Activated CD4-positive, alpha-beta T cell treated with anti-CD3 and anti-CD28 coated beads, Interleukin-2, amount 50 U/mL, for 1 hour (primary cell): ENCODE measurements at regions not wholly inside any gene's neighbourhood (a gene's known extent, or its start where the extent isn't known, plus 50 kb on each side); places are given as distances from the start of the nearest gene placed in this dataset.

Experiments used
- DNase-seq: peaks from one replicate; pipeline ENCODE4 v3.0.0-alpha.2; 2020

DNA sequence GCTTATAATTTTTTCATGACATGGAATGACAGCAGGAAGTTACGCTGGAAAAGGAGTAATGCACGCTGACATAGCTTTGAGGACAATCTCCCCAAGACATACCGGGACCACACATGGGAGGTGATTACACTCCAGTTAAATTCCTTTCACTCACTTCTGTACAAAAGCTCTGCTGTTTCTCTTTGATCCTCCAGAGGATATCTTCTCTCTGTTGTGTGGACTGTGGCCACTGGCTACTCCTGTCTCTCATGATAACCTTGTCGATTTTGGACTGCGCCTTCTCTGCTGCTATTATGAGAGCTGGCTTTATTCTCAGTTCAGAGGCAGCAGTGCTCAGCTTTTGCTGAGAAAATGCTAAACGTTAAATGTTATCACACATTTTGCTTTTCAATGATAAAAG lies 464.6 kb downstream of the FGF9 start:
- no peak for DNase-seq

DNA sequence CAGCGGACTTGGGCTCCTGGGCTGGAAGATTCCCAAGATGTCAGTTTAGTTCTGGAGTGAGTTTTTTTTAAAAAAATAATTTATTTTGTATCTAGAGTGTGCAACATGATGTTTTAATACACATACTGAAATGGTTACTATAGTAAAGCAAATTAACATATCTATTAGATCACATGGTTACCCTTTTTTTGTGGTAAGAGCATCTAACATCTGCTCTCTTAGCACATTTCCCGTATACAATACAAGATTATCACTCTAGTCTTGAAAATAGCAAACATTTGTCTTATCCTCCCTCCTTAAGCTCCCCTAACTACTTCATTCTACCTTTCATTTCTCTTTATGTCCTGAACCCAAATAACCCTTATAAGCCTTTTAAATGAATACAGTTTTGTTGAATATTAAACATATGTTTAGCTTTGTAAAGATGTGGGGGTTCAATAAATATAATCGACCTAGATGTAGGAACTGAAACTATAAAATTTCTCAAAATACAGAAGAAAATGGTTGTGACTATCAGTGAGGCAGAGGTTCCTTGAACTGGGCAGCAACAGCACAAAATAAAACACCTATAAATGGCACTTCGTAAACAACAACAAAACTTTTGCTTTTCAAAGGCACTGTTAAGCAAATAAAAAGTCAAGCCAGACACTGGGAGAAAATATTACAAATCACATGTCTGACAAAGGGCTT lies 466.6 kb downstream of the FGF9 start:
- DNase-seq: no peak

DNA sequence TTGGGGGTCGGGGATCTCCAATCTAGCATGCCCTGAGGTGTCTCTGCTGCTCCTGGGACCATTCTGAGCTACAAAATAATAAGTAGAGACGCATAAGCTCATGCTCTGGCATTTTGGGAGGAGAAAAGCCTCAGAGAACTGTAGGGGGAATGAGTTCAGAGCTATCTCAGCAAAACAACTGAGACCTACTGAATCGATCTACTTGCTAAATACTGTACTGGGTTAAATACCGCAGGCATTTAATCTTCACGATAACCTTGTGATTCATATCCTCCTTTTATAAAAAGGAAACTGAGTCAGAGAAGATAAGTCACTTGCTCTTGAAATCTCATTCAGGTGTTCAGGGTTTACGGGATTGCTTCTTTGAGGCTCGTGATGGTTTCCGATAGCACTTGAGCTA lies 468.1 kb downstream of the FGF9 start:
- no peak for DNase-seq

DNA sequence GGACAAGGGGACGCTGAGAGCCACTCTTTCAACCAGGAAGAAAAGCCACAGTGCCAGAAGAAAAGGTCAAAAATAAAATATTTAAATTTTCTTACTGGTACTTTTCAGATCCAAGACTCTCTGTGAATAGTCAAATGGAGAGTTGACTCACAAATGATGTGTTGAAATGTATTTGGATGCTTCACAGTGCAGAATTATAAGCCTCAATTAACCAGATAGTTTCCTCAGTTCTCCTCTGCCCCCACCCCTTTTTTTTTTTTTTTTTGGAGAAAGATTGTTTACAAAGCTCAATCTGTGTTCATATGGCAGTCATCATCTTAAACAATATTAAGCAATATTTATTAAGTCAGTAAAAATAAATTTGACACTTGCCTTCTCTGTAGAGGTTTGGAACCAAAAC lies 470.8 kb downstream of the FGF9 start:
- no peak for DNase-seq

DNA sequence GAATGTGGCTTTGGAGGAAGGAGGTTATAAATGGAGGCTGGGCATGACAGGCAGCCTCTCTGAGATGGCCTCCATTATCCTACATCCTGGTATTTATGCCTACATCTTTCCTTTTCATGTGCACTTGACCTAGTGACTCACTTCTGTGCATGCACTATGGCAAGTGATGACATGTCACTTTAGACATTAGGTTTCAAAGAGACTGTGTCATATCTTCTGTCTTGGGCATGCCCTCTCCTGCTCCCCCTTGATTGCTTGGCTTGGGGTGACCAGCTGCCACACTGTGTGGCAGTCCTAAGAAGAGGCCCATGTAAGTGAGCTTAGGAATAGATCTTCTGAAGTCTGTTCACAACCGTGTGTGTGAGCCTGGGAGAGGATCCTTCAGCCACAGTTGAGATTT lies 472.8 kb downstream of the FGF9 start:
- no peak for DNase-seq

DNA sequence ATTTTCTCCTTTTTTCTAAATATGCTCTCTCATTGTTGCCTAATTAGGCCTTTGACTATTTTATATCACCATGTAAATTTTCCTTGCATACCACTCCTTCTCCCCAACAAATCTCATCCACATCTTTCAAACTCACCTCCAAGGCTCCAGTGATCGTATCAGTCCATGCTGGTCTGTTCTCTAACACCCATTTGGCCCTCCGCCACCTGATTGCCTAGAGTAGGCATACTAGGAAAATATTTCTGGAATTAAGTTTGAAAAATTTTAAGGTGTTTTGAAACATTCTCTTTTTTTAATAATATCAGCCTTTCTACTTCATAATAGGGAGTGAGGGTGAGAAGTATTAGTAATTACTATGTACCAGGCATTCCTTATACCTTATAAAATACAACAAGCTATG lies 473.9 kb downstream of the FGF9 start:
- DNase-seq: no peak

DNA sequence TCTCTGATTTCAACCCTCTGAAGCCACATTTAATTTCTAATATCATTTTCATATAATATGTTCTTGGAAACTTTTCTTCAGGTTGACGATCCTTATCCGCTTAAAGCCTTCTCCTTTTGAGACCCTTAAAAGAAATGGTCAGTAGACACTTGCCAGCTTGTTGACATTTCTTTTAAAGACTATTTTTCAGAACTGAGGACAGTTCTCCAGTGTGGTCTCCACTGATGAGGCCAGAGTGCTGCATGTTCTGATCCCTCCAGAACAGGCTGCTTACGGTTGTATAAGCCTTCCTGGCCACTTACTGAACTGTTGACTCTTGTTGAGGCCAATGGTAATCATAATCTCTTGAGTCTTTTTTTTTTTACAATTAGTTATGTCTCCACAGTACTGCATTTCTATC lies 477.3 kb downstream of the FGF9 start:
- DNase-seq: no peak

DNA sequence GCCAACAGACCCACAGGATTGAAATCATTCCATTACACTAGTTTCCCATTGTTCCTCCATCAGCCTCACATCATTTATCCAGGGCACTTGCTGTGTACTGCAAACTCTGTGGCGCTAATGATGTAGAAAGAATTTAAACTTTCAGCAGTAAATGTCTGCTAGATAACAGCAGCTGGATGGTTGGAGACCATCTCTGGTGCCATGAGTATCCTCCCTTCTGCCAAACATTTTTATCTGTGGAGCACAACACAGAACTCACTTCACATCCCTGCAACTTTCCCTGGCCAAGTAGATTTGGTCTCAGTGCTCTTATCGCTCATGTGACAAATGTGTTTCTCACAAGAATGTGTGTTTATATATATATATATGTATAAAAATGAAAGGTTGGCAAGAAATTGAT lies 481.9 kb downstream of the FGF9 start:
- no peak for DNase-seq

DNA sequence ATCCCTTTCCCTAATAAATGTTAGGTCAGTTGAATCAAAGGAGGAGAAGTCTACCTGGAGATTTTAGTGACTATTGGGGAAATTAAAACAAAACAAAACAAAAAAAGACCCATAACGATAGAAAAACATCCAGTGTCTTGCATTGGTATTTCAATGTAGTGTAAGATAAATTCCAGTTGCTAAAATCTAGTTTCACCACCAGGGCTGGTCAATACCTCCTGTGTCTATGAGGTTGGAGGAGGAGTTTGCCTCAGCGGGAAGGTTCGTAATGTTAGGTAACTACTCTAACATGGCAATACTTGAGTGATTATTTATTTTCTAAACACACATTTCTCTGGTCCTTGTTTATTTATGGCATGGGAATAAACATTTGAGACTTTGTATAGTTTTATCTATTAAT lies 483.2 kb downstream of the FGF9 start:
- no peak for DNase-seq

DNA sequence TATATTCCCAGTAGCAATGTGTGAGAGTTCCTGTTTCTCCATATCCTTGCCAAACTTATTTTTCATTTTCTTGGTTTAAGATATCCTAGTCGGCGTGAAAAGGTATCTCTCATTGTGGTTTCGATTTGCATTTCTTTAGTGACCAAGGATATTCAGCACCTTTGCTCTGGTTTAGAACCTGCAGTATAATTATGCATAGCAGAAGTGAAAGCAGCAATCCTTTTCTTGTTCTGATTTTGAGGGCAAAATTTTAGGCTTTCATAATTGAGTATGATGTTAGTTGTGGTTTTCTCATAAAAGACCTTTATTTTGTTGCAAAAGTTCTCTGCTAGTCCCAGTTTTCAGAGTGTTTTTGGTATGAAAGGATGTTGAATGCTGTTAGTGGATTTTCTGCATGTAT lies 491.0 kb downstream of the FGF9 start:
- DNase-seq: no peak

DNA sequence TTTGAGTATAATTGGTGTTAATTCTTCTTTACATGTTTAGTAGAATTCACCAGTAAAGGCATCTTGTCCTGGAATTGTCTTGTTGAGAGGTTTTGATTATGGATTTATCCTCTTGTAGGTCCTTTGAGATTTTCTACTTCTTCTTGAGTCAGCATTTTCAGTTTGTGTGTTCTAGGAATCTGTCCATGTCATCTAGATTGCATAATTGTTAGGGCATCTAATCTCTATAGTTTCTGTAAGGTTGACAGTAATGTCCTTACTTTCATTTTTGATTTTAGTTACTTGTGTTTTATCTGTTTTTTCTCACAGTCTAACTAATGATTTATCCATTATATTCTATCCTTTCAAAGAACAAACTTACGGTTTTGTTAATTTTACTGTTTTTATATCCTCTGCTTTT lies 492.0 kb downstream of the FGF9 start:
- no peak for DNase-seq

DNA sequence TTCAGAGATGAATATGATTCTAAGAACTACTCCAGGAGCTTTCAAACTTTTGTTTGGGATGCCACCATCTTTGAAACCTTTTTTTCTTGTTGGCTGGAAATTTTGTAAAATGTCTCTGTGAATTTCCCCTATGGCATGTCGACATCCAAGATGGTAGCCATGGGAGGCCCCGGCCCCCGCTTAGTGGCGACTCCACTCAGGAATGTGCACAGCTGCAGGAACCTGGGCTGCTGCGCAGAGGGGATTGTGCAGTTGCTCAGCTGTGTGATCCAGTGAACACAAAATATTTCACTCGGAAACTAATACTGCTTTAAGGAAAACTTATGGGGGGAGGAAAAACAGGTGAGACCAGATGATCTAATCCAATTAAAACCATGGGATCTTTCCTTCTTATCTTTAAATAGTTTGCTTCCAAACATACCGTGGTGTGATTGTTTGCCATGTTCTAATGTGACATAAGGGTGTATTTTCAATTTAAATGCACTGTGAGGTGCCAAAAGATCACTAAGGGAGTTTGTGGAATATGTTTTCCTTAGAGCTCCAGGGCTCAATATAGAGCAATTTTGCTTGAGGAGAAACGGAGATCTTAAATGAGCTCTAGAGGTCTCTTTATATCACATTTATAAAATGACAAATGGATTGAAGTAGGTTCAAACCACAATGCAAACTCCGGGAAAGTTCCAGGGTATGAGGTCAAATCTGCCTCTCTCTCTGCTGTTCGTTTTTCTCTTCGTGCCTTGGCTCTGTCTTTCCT lies 497.7 kb downstream of the FGF9 start:
- DNase-seq: no peak

DNA sequence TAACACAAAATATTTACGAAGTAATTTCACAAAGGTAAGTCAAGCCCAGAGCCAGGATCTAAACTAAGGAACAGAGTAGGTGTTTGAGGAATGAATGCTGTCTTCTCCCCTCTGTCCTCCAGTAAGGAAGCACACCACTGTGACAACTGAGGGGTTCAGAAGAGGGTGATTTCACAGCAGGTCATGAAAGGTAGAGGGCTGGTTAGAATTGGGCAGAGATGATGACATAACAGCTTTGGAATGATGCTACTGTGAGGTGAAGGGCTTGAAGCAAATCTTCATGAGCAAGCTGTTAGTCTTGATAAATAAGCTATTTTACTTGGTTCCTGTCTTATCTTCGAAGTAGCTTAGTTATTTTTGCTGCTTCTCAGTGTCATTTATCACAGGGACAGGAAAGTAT lies 498.6 kb downstream of the FGF9 start:
- no peak for DNase-seq

DNA sequence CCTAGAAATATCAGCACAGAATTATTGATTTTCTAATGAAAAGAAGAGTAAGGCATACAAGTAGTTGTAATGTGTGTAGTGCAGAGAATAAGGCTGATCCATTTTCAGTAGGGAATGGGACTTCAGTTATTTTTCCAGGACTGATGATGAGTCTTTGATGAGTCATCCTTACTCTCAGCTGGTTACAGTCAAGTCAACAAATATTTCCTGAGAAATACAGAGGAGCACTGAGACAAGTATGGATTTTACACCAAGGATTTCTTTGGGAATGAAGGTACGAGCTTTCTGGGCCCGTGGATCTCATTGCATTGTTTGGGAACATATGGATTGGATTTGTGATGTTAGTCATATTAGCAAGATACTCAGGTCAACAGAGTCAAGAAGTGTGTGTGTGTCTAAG lies 502.7 kb downstream of the FGF9 start:
- no peak for DNase-seq

DNA sequence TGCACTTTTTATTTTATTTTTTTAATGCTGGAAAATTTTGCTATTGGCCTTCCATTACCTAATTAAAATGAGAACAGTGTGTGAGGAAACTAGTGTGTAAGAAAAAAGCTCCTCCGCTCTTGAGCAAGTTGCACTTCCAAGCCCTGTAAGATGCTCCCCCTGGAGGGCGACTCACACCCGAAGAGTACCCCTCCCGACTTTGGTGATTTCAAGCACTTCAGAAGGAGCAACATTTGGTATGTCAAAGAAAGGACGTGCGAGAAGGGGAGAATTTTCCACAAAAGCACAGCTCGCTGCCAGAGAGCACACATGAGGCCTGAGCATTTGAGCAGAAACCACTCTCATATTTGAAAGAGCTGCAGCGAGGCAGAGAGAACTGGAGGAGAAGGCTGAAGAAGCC lies 504.4 kb downstream of the FGF9 start:
- DNase-seq: no peak

DNA sequence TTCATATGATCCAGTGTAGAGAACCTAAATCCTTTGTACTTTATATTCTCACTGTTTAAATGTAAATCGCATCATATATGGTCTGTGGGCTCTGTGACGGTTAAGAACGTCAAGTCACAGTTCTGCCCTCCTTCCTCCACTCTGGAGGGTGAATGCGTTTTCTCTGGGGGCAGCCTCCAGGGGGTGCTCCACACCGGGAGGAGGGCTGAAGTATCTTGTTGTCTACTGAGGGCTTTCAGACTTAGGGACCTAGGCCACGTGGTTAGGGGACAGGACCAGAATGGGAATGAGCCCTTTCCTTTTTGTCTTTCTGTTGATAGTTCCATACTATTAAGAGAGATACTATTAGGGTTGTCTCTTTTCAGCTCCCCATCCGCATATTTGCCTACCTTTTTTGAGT lies 504.9 kb downstream of the FGF9 start:
- DNase-seq: no peak

DNA sequence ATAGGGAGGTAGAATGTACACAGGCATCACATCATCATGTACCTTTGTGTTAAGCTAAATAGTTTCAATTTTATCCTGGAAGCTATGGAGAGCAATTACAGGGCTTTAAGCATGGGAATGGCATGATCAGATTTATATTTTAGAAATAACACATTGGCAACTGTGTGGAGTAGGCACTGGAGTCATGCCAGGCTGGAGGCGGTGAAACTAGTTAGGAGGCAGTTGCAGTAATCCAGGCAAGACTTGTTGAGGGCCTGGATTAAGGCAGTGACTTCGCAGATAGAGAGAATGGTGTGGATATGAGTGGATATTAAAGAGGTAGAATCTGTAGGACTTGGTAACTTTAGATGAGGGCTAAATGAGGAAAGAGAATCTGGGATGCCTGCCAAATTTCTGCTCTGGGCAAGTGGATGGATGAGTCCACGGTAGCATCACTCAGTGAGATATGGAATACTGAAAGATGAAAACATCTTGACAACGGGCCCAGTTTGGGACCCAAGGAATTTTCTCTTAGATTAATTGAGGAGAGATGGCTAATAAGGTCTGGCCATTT lies 506.2 kb downstream of the FGF9 start:
- DNase-seq: no peak

DNA sequence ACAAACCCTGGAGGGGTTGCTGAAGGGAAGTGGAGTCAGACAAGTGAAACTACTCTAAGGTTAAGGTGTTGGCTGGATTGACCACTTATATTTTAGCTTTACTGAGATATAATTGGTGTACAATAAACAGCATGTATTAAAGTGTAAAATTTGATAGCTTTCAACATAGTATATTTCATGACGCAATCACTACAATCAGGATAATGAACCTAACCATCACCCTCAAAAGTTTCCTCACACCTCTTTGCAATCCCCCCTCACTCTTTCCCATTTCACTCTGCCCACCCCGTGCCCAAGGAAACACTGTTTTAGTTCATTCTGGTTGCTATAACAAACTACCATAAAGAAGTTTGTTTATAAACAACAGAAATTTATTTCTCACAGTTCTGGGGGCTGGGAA lies 508.0 kb downstream of the FGF9 start:
- no peak for DNase-seq

DNA sequence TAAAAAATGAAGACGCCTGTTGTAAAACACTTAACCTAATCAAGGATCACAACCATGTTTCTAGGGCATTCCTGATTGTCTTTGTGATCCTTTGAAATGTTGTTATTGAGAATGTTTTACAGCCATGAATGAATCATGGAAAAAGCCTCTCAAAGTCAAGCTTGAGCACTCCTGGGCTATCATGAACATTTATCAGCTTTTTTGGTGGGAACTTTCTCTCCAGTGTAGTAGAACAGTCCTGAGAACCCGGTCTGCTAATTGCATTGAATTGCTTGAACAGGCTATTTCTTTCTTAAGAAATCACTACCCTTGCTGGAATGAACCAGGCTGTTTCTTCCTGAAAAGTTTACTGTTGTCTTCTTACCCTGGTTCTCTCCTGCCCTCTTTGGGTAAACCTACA lies 516.5 kb downstream of the FGF9 start:
- no peak for DNase-seq

DNA sequence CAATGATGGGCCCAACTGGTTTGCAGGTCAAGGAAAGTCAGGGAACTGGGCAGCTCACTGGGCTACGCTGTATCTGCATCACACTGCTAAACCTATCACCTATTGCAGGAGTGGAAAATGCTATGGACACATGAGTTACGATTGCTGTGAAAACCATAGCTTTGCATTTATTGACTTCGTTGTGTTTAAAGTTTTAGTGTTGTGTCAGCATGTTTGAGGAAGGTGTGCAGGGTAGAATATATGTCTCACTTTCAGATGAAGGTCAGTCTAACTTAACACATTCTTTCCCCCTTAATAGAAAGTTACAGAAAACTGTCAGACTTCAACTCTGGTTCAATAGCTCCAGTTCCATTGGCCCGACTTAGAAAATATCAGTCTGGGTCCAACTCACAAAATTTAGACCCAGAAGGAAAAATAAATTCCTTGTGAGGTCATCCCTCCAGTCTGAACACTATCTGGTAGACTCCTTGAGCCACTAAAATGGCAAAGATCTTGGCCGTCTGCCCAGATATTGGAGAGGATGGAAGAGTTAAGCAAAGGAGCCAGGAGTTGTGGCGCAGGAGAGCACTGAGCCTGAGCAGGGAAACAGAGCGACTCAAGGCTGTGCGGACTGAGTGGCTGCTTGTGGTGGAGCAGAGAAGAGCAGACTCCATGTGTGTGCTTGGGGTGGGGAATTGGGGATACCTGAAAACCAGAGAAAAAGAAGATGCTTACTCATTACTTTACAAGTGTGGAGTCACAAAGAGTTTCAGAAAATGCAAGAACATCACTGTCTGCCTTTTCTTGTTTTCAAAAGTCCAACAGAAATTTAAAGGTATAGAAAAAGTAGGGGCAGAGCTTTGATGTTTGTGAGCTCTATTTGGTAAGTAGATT lies 518.5 kb downstream of the FGF9 start:
- no peak for DNase-seq

DNA sequence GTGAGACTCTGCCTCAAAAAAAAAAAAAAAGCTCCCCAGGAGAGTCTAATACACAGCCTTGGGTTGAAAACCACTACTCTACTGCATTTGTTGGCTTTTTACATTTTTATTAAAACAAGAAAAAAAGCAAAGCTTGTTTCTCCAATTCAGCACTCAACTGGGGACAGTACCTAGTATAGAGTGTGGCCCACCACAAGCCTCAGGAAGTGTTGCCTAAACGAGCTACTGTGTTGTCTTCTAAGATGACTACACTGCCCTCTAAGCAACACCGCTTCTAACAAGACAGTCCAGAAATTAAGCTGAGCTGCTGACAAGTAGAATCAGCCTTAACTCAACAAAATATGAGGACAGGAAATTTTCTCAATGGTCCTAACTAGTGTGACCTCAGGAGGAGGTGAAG lies 522.2 kb downstream of the FGF9 start:
- DNase-seq: no peak

DNA sequence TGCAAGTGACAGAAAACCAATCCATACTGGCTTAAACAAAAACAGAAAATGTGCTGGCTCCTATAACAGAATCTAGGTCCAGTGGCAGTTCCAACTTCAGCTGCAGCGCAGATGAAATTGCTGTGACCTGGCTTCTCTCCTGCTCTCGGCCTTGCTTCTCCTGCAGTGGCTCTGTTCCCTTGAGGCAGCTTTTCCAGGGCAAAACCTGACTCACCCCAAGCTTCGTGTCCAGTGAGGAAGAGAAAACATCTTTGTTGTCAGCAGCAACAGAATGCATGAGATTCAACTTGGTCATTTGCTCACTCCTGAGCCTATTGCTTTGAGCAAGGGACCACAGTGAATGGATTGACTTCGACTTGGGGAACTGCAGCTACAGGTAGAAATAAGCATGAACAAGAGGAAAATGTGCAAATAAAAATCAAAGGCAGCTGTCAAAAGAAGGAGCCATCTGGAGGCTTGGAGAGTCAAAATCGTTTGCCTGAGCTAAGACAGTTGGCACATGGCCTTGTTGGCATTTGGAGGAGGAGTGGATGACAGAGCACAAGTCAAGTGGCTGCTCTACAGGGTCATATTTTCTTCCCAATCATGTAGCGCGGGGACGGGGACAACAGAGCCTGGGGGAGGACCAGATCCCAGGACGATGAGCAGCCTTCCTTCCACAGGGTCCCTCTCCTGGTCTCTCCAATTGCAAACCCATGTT lies 523.4 kb downstream of the FGF9 start:
- DNase-seq: no peak

DNA sequence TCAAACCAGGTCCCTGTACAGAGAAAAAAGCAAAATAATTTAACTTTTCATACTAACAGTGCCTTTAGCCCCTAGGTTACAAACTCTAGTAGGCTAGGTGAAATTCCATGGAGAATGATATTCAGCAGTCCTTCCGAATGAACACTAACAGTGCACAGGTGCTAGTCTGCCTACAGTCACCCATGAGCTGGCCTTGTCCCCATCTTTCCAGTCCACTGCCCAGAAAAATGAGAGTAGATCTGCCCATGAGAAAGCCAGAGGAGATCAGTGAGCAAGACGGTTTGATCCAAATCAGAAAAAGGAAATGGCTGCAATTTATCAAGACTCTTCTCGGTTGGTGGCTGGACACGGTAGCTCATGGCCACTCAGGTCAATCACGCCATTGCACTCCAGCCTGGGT lies 524.9 kb downstream of the FGF9 start:
- DNase-seq: no peak
